Liver (tissue), 3 donors: ENCODE measurements at regions not wholly inside any gene's neighbourhood (a gene's known extent, or its start where the extent isn't known, plus 50 kb on each side); places are given as distances from the start of the nearest gene placed in this dataset.

Source experiments
- HNF4A ChIP-seq, 2 donors: conservative IDR thresholded peaks; 2 replicates each; pipeline ENCODE4 v1.6.1; 2016; ENCODE audit warnings: antibody characterized with exemption in 2 of 2, mild to moderate bottlenecking in 2 of 2
- JUND ChIP-seq, 2 donors: IDR thresholded peaks; 2 replicates each; pipeline ENCODE4 v1.6.1; 2016; ENCODE audit warnings: antibody characterized with exemption in 2 of 2
- TAF1 ChIP-seq: conservative IDR thresholded peaks from 2 replicates; pipeline ENCODE4 v1.6.1; 2016; ENCODE audit warnings: antibody characterized with exemption, mild to moderate bottlenecking
- YY1 ChIP-seq: IDR thresholded peaks from 2 replicates; pipeline ENCODE4 v1.6.1; 2016; ENCODE audit warnings: antibody characterized with exemption, mild to moderate bottlenecking
- TF ChIP-seq, protein P1 (sequence below): fragments of 150-350 bp; IDR thresholded peaks from 2 replicates; pipeline ENCODE4 v1.5.1; 2017; ENCODE audit warnings: improper control_type of control experiment, low read depth, low read length; ENCODE audit not compliant: missing input control
- donor health status: healthy.
- donor health status: healthy.

DNA sequence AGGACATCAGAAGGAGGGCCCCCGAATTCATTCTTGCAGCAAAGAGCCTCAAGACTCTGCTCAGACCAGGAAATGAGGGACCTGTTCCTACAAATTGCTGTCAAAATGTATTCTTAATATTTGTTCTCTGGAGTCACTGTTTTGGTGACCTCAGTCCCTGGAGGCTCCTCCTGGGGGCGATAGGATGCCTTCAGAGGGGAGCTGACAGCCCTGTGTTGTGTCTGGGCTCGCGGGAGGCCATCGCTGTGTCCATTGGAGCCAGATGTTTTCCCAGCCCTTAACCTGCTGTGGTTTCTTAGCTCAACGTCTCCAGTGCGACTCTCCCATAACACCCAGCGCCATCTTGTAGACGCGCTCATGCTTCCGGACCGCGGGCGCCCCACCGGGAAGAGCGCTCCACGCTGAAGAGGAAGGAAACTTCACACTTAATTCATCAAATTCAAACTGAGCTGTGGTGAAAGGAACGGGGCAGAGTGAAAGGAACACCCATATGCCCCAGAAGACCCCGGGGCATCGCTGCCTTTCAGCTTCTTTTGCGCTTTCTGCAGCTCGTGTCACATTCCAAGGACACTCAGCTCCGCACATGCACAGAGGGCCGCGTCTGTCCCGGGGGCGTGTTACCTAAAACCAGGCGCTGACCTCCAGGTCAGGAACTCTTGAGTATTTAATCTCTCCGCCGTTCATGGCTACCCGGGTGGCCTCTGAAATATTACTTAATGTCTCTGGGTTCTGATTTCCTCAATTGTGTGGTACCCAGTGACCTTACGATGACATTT is 112.3 kb upstream of the GDNF start:
- TF ChIP-seq, protein P1, sequence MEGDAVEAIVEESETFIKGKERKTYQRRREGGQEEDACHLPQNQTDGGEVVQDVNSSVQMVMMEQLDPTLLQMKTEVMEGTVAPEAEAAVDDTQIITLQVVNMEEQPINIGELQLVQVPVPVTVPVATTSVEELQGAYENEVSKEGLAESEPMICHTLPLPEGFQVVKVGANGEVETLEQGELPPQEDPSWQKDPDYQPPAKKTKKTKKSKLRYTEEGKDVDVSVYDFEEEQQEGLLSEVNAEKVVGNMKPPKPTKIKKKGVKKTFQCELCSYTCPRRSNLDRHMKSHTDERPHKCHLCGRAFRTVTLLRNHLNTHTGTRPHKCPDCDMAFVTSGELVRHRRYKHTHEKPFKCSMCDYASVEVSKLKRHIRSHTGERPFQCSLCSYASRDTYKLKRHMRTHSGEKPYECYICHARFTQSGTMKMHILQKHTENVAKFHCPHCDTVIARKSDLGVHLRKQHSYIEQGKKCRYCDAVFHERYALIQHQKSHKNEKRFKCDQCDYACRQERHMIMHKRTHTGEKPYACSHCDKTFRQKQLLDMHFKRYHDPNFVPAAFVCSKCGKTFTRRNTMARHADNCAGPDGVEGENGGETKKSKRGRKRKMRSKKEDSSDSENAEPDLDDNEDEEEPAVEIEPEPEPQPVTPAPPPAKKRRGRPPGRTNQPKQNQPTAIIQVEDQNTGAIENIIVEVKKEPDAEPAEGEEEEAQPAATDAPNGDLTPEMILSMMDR: no peak
- no peak for TF ChIP-seq YY1
- no peak for TF ChIP-seq HNF4A (conservative IDR thresholded peaks at IDR 0.05)
- no peak for TF ChIP-seq JUND (IDR thresholded peaks at IDR 0.05)
- no peak for TF ChIP-seq TAF1
